Upper lobe of left lung (tissue), 4 donors: ENCODE measurements at regions not wholly inside any gene's neighbourhood (a gene's known extent, or its start where the extent isn't known, plus 50 kb on each side); places are given as distances from the start of the nearest gene placed in this dataset.

Source experiments
- CTCF ChIP-seq, 6 experiments: fragments of 450-650 bp in 4 of 6; fragments of 200-600 bp in 2 of 6; sonication (generic) in 2 of 6; IDR thresholded peaks; one replicate each; pipeline ENCODE4 v1.5.1; 2016 to 2019; ENCODE audit warnings: antibody characterized with exemption in 6 of 6
- POLR2A ChIP-seq, 4 donors: fragments of 450-650 bp; IDR thresholded peaks; one replicate each; pipeline ENCODE4 v1.5.1; 2016 to 2017; ENCODE audit warnings: antibody characterized with exemption in 4 of 4, mild to moderate bottlenecking in 2 of 4

GRCh38 chr2:150686391-150686790 is 198.9 kb upstream of the RND3 start:
- TF ChIP-seq POLR2A (IDR thresholded peaks at IDR 0.05), result no peak
- no peak for TF ChIP-seq CTCF (IDR thresholded peaks at IDR 0.05)
